Stomach (tissue), 4 donors: ENCODE measurements at regions not wholly inside any gene's neighbourhood (a gene's known extent, or its start where the extent isn't known, plus 50 kb on each side); places are given as distances from the start of the nearest gene placed in this dataset.

Experiments
- EP300 ChIP-seq: sonication (generic); formaldehyde crosslinking; IDR thresholded peaks from one replicate; pipeline ENCODE4 v1.6.1; 2017; ENCODE audit warnings: antibody characterized with exemption
- POLR2A ChIP-seq, 4 donors: fragments of 450-650 bp; IDR thresholded peaks; one replicate each; pipeline ENCODE4 v1.6.1; 2016; ENCODE audit warnings: antibody characterized with exemption in 4 of 4, control low read depth in 2 of 4, mild to moderate bottlenecking in 1 of 4, moderate library complexity in 1 of 4
- POLR2AphosphoS5 ChIP-seq, 3 donors: sonication (generic); formaldehyde crosslinking; IDR thresholded peaks; one replicate each; pipeline ENCODE4 v1.6.1; 2016; ENCODE audit warnings: antibody characterized with exemption in 3 of 3
- TF ChIP-seq, protein P1 (sequence below), 7 experiments: fragments of 450-650 bp in 4 of 7; fragments of 200-600 bp in 3 of 7; sonication (generic) in 3 of 7; IDR thresholded peaks; one replicate each; pipeline ENCODE4 v1.5.1; 2016 to 2019; ENCODE audit warnings: antibody characterized with exemption in 7 of 7, control low read depth in 2 of 7, mild to moderate bottlenecking in 1 of 7

DNA sequence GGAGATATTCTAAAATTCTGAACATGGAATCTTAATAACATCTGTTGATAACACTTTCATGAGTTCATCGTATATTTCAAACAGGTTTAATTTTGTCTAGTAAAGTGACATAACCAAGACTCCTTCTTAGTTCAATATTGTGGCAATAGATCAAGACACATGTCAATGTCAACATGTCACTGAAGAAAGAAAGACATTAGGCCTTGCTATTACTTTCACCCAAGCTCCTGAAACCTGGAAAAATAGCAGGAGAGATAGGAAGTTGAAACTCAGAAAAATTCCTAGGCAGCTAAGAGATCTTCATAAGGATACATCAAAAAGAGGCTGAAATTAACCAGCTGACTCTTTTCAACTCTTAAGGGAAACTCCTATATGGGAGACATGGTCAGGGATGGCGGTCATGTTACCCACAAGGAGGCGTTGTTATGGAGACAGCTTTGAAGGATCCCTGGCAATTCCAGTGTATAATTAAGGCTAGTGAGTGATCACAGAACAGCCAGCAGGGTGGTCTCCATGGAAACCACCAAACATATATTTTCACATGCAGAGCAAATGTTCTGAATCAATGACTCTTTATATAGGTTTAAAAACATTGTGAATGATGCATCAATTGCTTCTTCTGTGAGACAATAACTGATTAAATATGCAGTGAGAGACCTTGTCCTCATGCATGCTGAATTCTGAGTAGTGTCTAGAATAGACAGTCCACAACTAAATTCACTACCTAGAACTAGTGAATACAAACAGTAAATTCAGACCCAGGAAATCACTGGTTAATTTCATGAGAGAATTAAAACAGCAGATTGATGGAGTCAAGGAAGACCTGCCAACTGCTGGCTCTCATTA lies 115.3 kb upstream of the RIOK3 start:
- TF ChIP-seq, protein P1, sequence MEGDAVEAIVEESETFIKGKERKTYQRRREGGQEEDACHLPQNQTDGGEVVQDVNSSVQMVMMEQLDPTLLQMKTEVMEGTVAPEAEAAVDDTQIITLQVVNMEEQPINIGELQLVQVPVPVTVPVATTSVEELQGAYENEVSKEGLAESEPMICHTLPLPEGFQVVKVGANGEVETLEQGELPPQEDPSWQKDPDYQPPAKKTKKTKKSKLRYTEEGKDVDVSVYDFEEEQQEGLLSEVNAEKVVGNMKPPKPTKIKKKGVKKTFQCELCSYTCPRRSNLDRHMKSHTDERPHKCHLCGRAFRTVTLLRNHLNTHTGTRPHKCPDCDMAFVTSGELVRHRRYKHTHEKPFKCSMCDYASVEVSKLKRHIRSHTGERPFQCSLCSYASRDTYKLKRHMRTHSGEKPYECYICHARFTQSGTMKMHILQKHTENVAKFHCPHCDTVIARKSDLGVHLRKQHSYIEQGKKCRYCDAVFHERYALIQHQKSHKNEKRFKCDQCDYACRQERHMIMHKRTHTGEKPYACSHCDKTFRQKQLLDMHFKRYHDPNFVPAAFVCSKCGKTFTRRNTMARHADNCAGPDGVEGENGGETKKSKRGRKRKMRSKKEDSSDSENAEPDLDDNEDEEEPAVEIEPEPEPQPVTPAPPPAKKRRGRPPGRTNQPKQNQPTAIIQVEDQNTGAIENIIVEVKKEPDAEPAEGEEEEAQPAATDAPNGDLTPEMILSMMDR (IDR thresholded peaks at IDR 0.05) = no peak
- TF ChIP-seq POLR2AphosphoS5 (IDR thresholded peaks at IDR 0.05) (no peak), POLR2A (IDR thresholded peaks at IDR 0.05) (no peak), EP300 (no peak)
